Upper lobe of right lung (tissue), 1 donor: ENCODE measurements at regions not wholly inside any gene's neighbourhood (a gene's known extent, or its start where the extent isn't known, plus 50 kb on each side); places are given as distances from the start of the nearest gene placed in this dataset.

Experiments
- ATAC-seq: fragments of 200-7000 bp; cut with Tn5 transposase; one replicate; pipeline ENCODE4 v1.9.1; 2020; ENCODE audit warnings: mild to moderate bottlenecking, moderate library complexity
- DNase-seq: peaks from one replicate; pipeline ENCODE4 v3.0.0-alpha.2; 2020
- H3K27ac ChIP-seq: fragments of 200-600 bp; one replicate; pipeline ENCODE4 v1.8.0; 2022
- H3K27me3 ChIP-seq: fragments of 200-600 bp; one replicate; pipeline ENCODE4 v1.8.0; 2022; ENCODE audit warnings: mild to moderate bottlenecking
- H3K36me3 ChIP-seq: fragments of 200-600 bp; one replicate; pipeline ENCODE4 v1.8.0; 2022
- H3K4me1 ChIP-seq: fragments of 200-600 bp; one replicate; pipeline ENCODE4 v1.8.0; 2022
- H3K4me3 ChIP-seq: fragments of 200-600 bp; one replicate; pipeline ENCODE4 v1.8.0; 2022; ENCODE audit warnings: mild to moderate bottlenecking
- H3K9me3 ChIP-seq: fragments of 200-600 bp; one replicate; pipeline ENCODE4 v1.8.0; 2022
- CTCF ChIP-seq: fragments of 200-600 bp; IDR thresholded peaks from one replicate; pipeline ENCODE4 v1.8.0; 2022; ENCODE audit warnings: antibody characterized with exemption
- intact Hi-C: fragments of 100-400 bp; cut with DNase I; formaldehyde crosslinking; loops from one replicate; pipeline ENCODE4 v1.11.0; 2022
- donor health status: DM: no; HTN: yes; CAD: no; lungs with severe emphysema.

- Histone ChIP-seq H3K36me3 (no peaks in the 10 kb centered on the region), H3K27me3 (no peaks in the 10 kb centered on the region), H3K27ac (no peak overlapping the region), H3K4me1 (no peaks in the 10 kb centered on the region), H3K4me3 (no peak overlapping the region), H3K9me3 (no peaks in the 10 kb centered on the region)
- intact Hi-C loops = no loop called here
- DNase-seq (no peak), ATAC-seq (no peak)
- no peak for TF ChIP-seq CTCF
These were observed 233.6 kb upstream of the E2F7 start for GRCh38 chr12:77299001-77299400.

GRCh38 chr12:77294016-77294415 is 228.6 kb upstream of the E2F7 start:
- no peaks in the 10 kb centered on the region for H3K27me3 ChIP-seq
- H3K9me3 ChIP-seq = no peaks in the 10 kb centered on the region
- no peaks in the 10 kb centered on the region for H3K4me1 ChIP-seq
- no peak overlapping the region for H3K27ac ChIP-seq
- intact Hi-C loops = no loop called here
- ATAC-seq = no peak
- H3K4me3 ChIP-seq = no peak overlapping the region
- no peak for DNase-seq
- no peak for TF ChIP-seq CTCF
- H3K36me3 ChIP-seq = no peaks in the 10 kb centered on the region

GRCh38 chr12:77274926-77275325 is 209.6 kb upstream of the E2F7 start:
- no peak for DNase-seq
- Histone ChIP-seq H3K4me1 (no peaks in the 10 kb centered on the region), H3K4me3 (no peak overlapping the region), H3K27ac (no peak overlapping the region), H3K36me3 (no peaks in the 10 kb centered on the region), H3K9me3 (no peaks in the 10 kb centered on the region), H3K27me3 (no peaks in the 10 kb centered on the region)
- no peak for ATAC-seq
- intact Hi-C loops = no loop called here
- TF ChIP-seq CTCF = no peak

- Histone ChIP-seq H3K4me1 (no peaks in the 10 kb centered on the region), H3K27me3 (no peaks in the 10 kb centered on the region), H3K36me3 (no peaks in the 10 kb centered on the region), H3K9me3 (no peaks in the 10 kb centered on the region), H3K4me3 (no peak overlapping the region), H3K27ac (no peak overlapping the region)
- TF ChIP-seq CTCF = no peak
- no peak for DNase-seq
- intact Hi-C loops = no loop called here
- no peak for ATAC-seq
These were observed 208.5 kb upstream of the E2F7 start for GRCh38 chr12:77273898-77274297.

GRCh38 chr12:77256956-77257355 is 191.6 kb upstream of the E2F7 start:
- Histone ChIP-seq H3K36me3 (no peaks in the 10 kb centered on the region), H3K4me3 (no peak overlapping the region), H3K9me3 (no peaks in the 10 kb centered on the region), H3K4me1 (no peaks in the 10 kb centered on the region), H3K27me3 (no peaks in the 10 kb centered on the region), H3K27ac (no peak overlapping the region)
- TF ChIP-seq CTCF = no peak
- DNase-seq = no peak
- intact Hi-C loops = no loop called here
- no peak for ATAC-seq

- intact Hi-C loops = no loop called here
- Histone ChIP-seq H3K4me3 (no peak overlapping the region), H3K36me3 (no peaks in the 10 kb centered on the region), H3K27ac (no peak overlapping the region), H3K9me3 (no peaks in the 10 kb centered on the region), H3K27me3 (no peaks in the 10 kb centered on the region), H3K4me1 (no peaks in the 10 kb centered on the region)
- ATAC-seq = no peak
- no peak for DNase-seq
- TF ChIP-seq CTCF = no peak
These were observed 188.0 kb upstream of the E2F7 start for GRCh38 chr12:77253321-77253720.
